Caco-2 (cell line): ENCODE measurements at regions not wholly inside any gene's neighbourhood (a gene's known extent, or its start where the extent isn't known, plus 50 kb on each side); places are given as distances from the start of the nearest gene placed in this dataset.
"Not testable (repeated sequence)": the region's sequence is repeated elsewhere in the genome, so short reads cannot be mapped to it uniquely, and the experiment has no call there.

Experiments
- BruUV-seq: library from RNA; stranded (reverse); fragments of 400-500 nt; replicated peaks from 2 replicates; lab custom pipeline; 2021; lab: Mats Ljungman, UMichigan
- CTCF ChIA-PET: fragments of 300-600 bp; sonication (Branson Sonifier 250); formaldehyde crosslinking; loops from one replicate; lab custom pipeline; 2022; ENCODE audit warnings: antibody characterized with exemption; lab: Charles Lee
- POLR2A ChIA-PET: fragments of 300-600 bp; sonication (Branson Sonifier 250); formaldehyde crosslinking; loops from one replicate; lab custom pipeline; 2022; ENCODE audit warnings: antibody characterized with exemption; lab: Charles Lee
- DNase-seq, 2 experiments: peaks; one replicate each; pipeline versions ENCODE4 v3.0.0 to v3.0.0-alpha.2; 2020 to 2022
- H3K27me3 ChIP-seq: replicated peaks from 2 replicates; pipeline ENCODE4 v1.6.0; 2011; ENCODE audit warnings: low read length; ENCODE audit not compliant: control insufficient read depth, insufficient read depth
- H3K36me3 ChIP-seq: 2 replicates; pipeline ENCODE4 v1.5.1; 2011; ENCODE audit warnings: low read length; ENCODE audit not compliant: control insufficient read depth, insufficient read depth
- H3K4me1 ChIP-seq: fragments of 250-450 bp; sonication (Bioruptor Pico); 2 replicates; pipeline ENCODE4 v1.5.1; 2020; ENCODE audit warnings: mild to moderate bottlenecking
- H3K4me3 ChIP-seq: 2 replicates; pipeline ENCODE4 v1.5.1; 2011; ENCODE audit warnings: low read depth, mild to moderate bottlenecking, control low read depth, low read length
- H3K9me3 ChIP-seq: fragments of 250-450 bp; sonication (Bioruptor Pico); 2 replicates; pipeline ENCODE4 v1.5.1; 2020; ENCODE audit warnings: mild to moderate bottlenecking, moderate library complexity
- H3K27ac Mint-ChIP-seq: one replicate; pipeline ENCODE4 v1.8.0; 2022; ENCODE audit warnings: mixed read lengths; ENCODE audit not compliant: unreplicated experiment
- H3K27me3 Mint-ChIP-seq: one replicate; pipeline ENCODE4 v1.8.0; 2022; ENCODE audit warnings: mixed read lengths; ENCODE audit not compliant: insufficient read depth, unreplicated experiment
- H3K36me3 Mint-ChIP-seq: one replicate; pipeline ENCODE4 v1.8.0; 2022; ENCODE audit warnings: mild to moderate bottlenecking, mixed read lengths; ENCODE audit not compliant: insufficient read depth, unreplicated experiment
- H3K4me1 Mint-ChIP-seq: one replicate; pipeline ENCODE4 v1.8.0; 2022; ENCODE audit warnings: low read depth, mixed read lengths; ENCODE audit not compliant: unreplicated experiment
- H3K4me3 Mint-ChIP-seq: one replicate; pipeline ENCODE4 v1.8.0; 2022; ENCODE audit warnings: mild to moderate bottlenecking, moderate library complexity, mixed read lengths; ENCODE audit not compliant: unreplicated experiment
- H3K9me3 Mint-ChIP-seq: one replicate; pipeline ENCODE4 v1.8.0; 2022; ENCODE audit warnings: mixed read lengths; ENCODE audit not compliant: unreplicated experiment
- CTCF ChIP-seq, 2 experiments: fragments of 200-600 bp in 1 of 2; IDR thresholded peaks; 1 replicate in 1 of 2; 2 replicates in 1 of 2; pipeline versions ENCODE4 v1.5.1 to v1.8.0; 2011 to 2022; ENCODE audit warnings: antibody characterized with exemption in 1 of 2, control low read depth in 1 of 2, inconsistent platforms in 1 of 2, low read depth in 1 of 2, low read length in 1 of 2, mild to moderate bottlenecking in 1 of 2, moderate library complexity in 1 of 2; ENCODE audit not compliant: insufficient read depth in 1 of 2, severe bottlenecking in 1 of 2, unreplicated experiment in 1 of 2
- intact Hi-C: fragments of 100-400 bp; cut with micrococcal nuclease; formaldehyde crosslinking; loops from one replicate; pipeline ENCODE4 v1.10.0; 2022; ENCODE audit not compliant: unreplicated experiment

- CTCF ChIA-PET = interaction anchor here (1.2 kb wide), 1 partner anchor 79 kb away, joined by 3 read pairs; no protein-coding TSS in a partner anchor
- no peak for TF ChIP-seq CTCF (IDR thresholded peaks at IDR 0.05; ENCODE audit: insufficient read depth in 1 of 2, low read depth in 1 of 2, low read length in 1 of 2, severe bottlenecking in 1 of 2, unreplicated experiment in 1 of 2)
- no peaks in the 10 kb centered on the region; the same call in none of the 2 replicates for H3K27me3 ChIP-seq
- intact Hi-C loops = no loop called here
- Mint-ChIP-seq H3K4me1 (peaks cover 6% of the 10 kb centered on the region), H3K27me3 (peaks cover 9% of the 10 kb centered on the region), H3K36me3 (no peaks in the 10 kb centered on the region), H3K4me3 (no peak overlapping the region), H3K27ac (no peak overlapping the region), H3K9me3 (no peaks in the 10 kb centered on the region)
- H3K4me1 ChIP-seq = no peaks in the 10 kb centered on the region
- POLR2A ChIA-PET = no interaction called here
- BruUV-seq = no TSS peak
- H3K9me3 ChIP-seq = no peaks in the 10 kb centered on the region
- DNase-seq = no peak
- no peak overlapping the region for H3K4me3 ChIP-seq
- H3K36me3 ChIP-seq = no peaks in the 10 kb centered on the region; the same call in 1 of the 2 replicates
Measured at GRCh38 chr7:1352656-1353271, 106.5 kb downstream of the MICALL2 start.

GRCh38 chr7:1354661-1355567 lies 104.4 kb downstream of the MICALL2 start:
- no peak for DNase-seq
- CTCF ChIA-PET = no interaction called here
- no peaks in the 10 kb centered on the region; the same call in 1 of the 2 replicates for H3K27me3 ChIP-seq
- no peaks in the 10 kb centered on the region; the same call in 1 of the 2 replicates for H3K36me3 ChIP-seq
- intact Hi-C loops = no loop called here
- no peak overlapping the region for H3K4me3 ChIP-seq
- Mint-ChIP-seq H3K27ac (no peak overlapping the region), H3K9me3 (no peaks in the 10 kb centered on the region), H3K27me3 (peaks cover 7% of the 10 kb centered on the region), H3K36me3 (no peaks in the 10 kb centered on the region), H3K4me1 (peaks cover 6% of the 10 kb centered on the region), H3K4me3 (no peak overlapping the region)
- H3K9me3 ChIP-seq = no peaks in the 10 kb centered on the region
- no peak for TF ChIP-seq CTCF (IDR thresholded peaks at IDR 0.05; ENCODE audit: insufficient read depth in 1 of 2, low read depth in 1 of 2, low read length in 1 of 2, severe bottlenecking in 1 of 2, unreplicated experiment in 1 of 2)
- no TSS peak for BruUV-seq
- POLR2A ChIA-PET = no interaction called here
- no peaks in the 10 kb centered on the region for H3K4me1 ChIP-seq

- POLR2A ChIA-PET = no interaction called here
- DNase-seq = no peak
- H3K27ac Mint-ChIP-seq = no peak overlapping the region
- no TSS peak for BruUV-seq
- H3K9me3 Mint-ChIP-seq = no peaks in the 10 kb centered on the region
- H3K36me3 Mint-ChIP-seq = no peaks in the 10 kb centered on the region
- TF ChIP-seq CTCF (IDR thresholded peaks at IDR 0.05; ENCODE audit: insufficient read depth in 1 of 2, low read depth in 1 of 2, low read length in 1 of 2, severe bottlenecking in 1 of 2, unreplicated experiment in 1 of 2) = no peak
- Histone ChIP-seq H3K36me3 (no peaks in the 10 kb centered on the region; the same call in 1 of the 2 replicates), H3K9me3 (no peaks in the 10 kb centered on the region), H3K4me1 (no peaks in the 10 kb centered on the region), H3K27me3 (no peaks in the 10 kb centered on the region; the same call in 1 of the 2 replicates), H3K4me3 (no peak overlapping the region)
- H3K4me1 Mint-ChIP-seq = peaks cover 6% of the 10 kb centered on the region
- CTCF ChIA-PET = no interaction called here
- H3K27me3 Mint-ChIP-seq = peaks cover 7% of the 10 kb centered on the region
- H3K4me3 Mint-ChIP-seq = no peak overlapping the region
- intact Hi-C loops = no loop called here
Measured at GRCh38 chr7:1355568-1356340, 103.5 kb downstream of the MICALL2 start.

- H3K27me3 Mint-ChIP-seq, intact Hi-C loops, CTCF ChIA-PET, BruUV-seq, H3K27ac Mint-ChIP-seq, POLR2A ChIA-PET, H3K9me3 ChIP-seq, H3K36me3 Mint-ChIP-seq, H3K9me3 Mint-ChIP-seq, H3K4me3 Mint-ChIP-seq, H3K36me3 ChIP-seq, H3K4me3 ChIP-seq, H3K4me1 ChIP-seq, DNase-seq, H3K4me1 Mint-ChIP-seq, H3K27me3 ChIP-seq: not testable (repeated sequence)
Measured at GRCh38 chr7:1356853-1357252, 102.4 kb downstream of the MICALL2 start.
